AG04450 (cell line): ENCODE measurements at regions not wholly inside any gene's neighbourhood (a gene's known extent, or its start where the extent isn't known, plus 50 kb on each side); places are given as distances from the start of the nearest gene placed in this dataset.

ENCODE experiments used
- CTCF ChIA-PET: fragments of 300-600, 350-600 bp; formaldehyde crosslinking; extraction: SDS; loops from one replicate; lab custom pipeline; 2022; ENCODE audit warnings: antibody characterized with exemption, inconsistent platforms; lab: Charles Lee
- POLR2A ChIA-PET: fragments of 350-600 bp; formaldehyde crosslinking; extraction: SDS; loops from one replicate; lab custom pipeline; 2021; ENCODE audit warnings: antibody characterized with exemption, inconsistent platforms; lab: Yijun Ruan, JAX
- DNase-seq: peaks from one replicate; pipeline ENCODE4 v3.0.0-alpha.2; 2011; ENCODE audit warnings: low read depth, low spot score
- H3K27ac ChIP-seq: one replicate; pipeline ENCODE4 v1.5.1; 2012; ENCODE audit warnings: low read depth, low read length, control low read depth
- H3K27me3 ChIP-seq: one replicate; pipeline ENCODE4 v1.6.0; 2012; ENCODE audit warnings: low read length; ENCODE audit not compliant: control insufficient read depth, insufficient read depth
- H3K4me3 ChIP-seq: 2 replicates; pipeline ENCODE4 v1.5.1; 2011; ENCODE audit warnings: mild to moderate bottlenecking, low read depth, low read length, control low read depth
- H3K9me3 ChIP-seq: 2 replicates; pipeline ENCODE4 v1.5.1; 2012; ENCODE audit warnings: low read length; ENCODE audit not compliant: control insufficient read depth, insufficient read depth
- CTCF ChIP-seq: IDR thresholded peaks from 2 replicates; pipeline ENCODE4 v1.5.1; 2011; ENCODE audit warnings: low read depth, low read length, control low read depth, inconsistent platforms

- no peak for DNase-seq
- CTCF ChIA-PET = no interaction called here
Observed at GRCh38 chr20:12434672-12435071, 517.0 kb downstream of the BTBD3 start.

GRCh38 chr20:12435268-12435667 is 517.6 kb downstream of the BTBD3 start:
- no peaks in the 10 kb centered on the region for H3K27me3 ChIP-seq
- no peak overlapping the region for H3K27ac ChIP-seq
- H3K9me3 ChIP-seq = peaks cover 11% of the 10 kb centered on the region
- POLR2A ChIA-PET = no interaction called here
- no peak for DNase-seq
- no peak for TF ChIP-seq CTCF
- H3K4me3 ChIP-seq = no peak overlapping the region
- CTCF ChIA-PET = no interaction called here

More at GRCh38 chr20:12434672-12435071, 517.0 kb downstream of the BTBD3 start:
- POLR2A ChIA-PET = no interaction called here
- no peak for TF ChIP-seq CTCF
- Histone ChIP-seq H3K27ac (no peak overlapping the region), H3K9me3 (peaks cover 11% of the 10 kb centered on the region), H3K27me3 (no peaks in the 10 kb centered on the region), H3K4me3 (no peak overlapping the region)

GRCh38 chr20:12453711-12454110 is 536.0 kb downstream of the BTBD3 start:
- no peak for DNase-seq
- CTCF ChIA-PET = no interaction called here
- Histone ChIP-seq H3K27me3 (no peaks in the 10 kb centered on the region), H3K27ac (no peak overlapping the region), H3K9me3 (peaks cover 14% of the 10 kb centered on the region), H3K4me3 (no peak overlapping the region)
- no peak for TF ChIP-seq CTCF
- POLR2A ChIA-PET = no interaction called here

- POLR2A ChIA-PET = no interaction called here
- no peak for TF ChIP-seq CTCF
- H3K4me3 ChIP-seq = no peak overlapping the region
- peaks cover 9% of the 10 kb centered on the region for H3K9me3 ChIP-seq
- DNase-seq = no peak
- H3K27ac ChIP-seq = no peak overlapping the region
- H3K27me3 ChIP-seq = no peaks in the 10 kb centered on the region
- CTCF ChIA-PET = no interaction called here
Observed at GRCh38 chr20:12455148-12455547, 537.5 kb downstream of the BTBD3 start.

GRCh38 chr20:12458241-12458640 is 540.5 kb downstream of the BTBD3 start:
- Histone ChIP-seq H3K4me3 (no peak overlapping the region), H3K9me3 (no peaks in the 10 kb centered on the region; the same call in 1 of the 2 replicates), H3K27ac (no peak overlapping the region), H3K27me3 (no peaks in the 10 kb centered on the region)
- POLR2A ChIA-PET = no interaction called here
- DNase-seq = no peak
- TF ChIP-seq CTCF = no peak
- CTCF ChIA-PET = no interaction called here
